ENCODE measurements at regions not wholly inside any gene's neighbourhood (a gene's known extent, or its start where the extent isn't known, plus 50 kb on each side); places are given as distances from the start of the nearest gene placed in this dataset.

GRCh38 chr15:97199393-97200051 is 761.0 kb upstream of the ARRDC4 start:
- no peak for DNase-seq

- DNase-seq = no peak
Measured at GRCh38 chr15:97200161-97200560, 760.3 kb upstream of the ARRDC4 start.

GRCh38 chr15:97210277-97210676 is 750.2 kb upstream of the ARRDC4 start:
- no peak for DNase-seq

GRCh38 chr15:97215629-97216028 is 744.9 kb upstream of the ARRDC4 start:
- no peak for DNase-seq

GRCh38 chr15:97224191-97224641 is 736.3 kb upstream of the ARRDC4 start:
- DNase-seq = no peak

- peak; percentile 54 for DNase-seq
Measured at GRCh38 chr15:97234851-97235610, 725.5 kb upstream of the ARRDC4 start.

GRCh38 chr15:97235611-97235985 is 724.9 kb upstream of the ARRDC4 start:
- DNase-seq = no peak

- no peak for DNase-seq
Measured at GRCh38 chr15:97236140-97236539, 724.4 kb upstream of the ARRDC4 start.

- DNase-seq = no peak
Measured at GRCh38 chr15:97237160-97237559, 723.3 kb upstream of the ARRDC4 start.

- DNase-seq = no peak
Measured at GRCh38 chr15:97248376-97248775, 712.1 kb upstream of the ARRDC4 start.

- DNase-seq = no peak
Measured at GRCh38 chr15:97259943-97260342, 700.6 kb upstream of the ARRDC4 start.

- no peak for DNase-seq
Measured at GRCh38 chr15:97301166-97301565, 659.3 kb upstream of the ARRDC4 start.

- DNase-seq = no peak
Measured at GRCh38 chr15:97316362-97316761, 644.1 kb upstream of the ARRDC4 start.

- no peak for DNase-seq
Measured at GRCh38 chr15:97317163-97317562, 643.3 kb upstream of the ARRDC4 start.

- no peak for DNase-seq
Measured at GRCh38 chr15:97319291-97319690, 641.2 kb upstream of the ARRDC4 start.

- no peak for DNase-seq
Measured at GRCh38 chr15:97346221-97346620, 614.3 kb upstream of the ARRDC4 start.

- DNase-seq = no peak
Measured at GRCh38 chr15:97350813-97351212, 609.7 kb upstream of the ARRDC4 start.

GRCh38 chr15:97383516-97383915 is 577.0 kb upstream of the ARRDC4 start:
- DNase-seq = no peak

GRCh38 chr15:97386940-97387339 is 573.6 kb upstream of the ARRDC4 start:
- DNase-seq = no peak

- no peak for DNase-seq
Measured at GRCh38 chr15:97401195-97401594, 559.3 kb upstream of the ARRDC4 start.

GRCh38 chr15:97401970-97402369 is 558.5 kb upstream of the ARRDC4 start:
- DNase-seq = no peak

- no peak for DNase-seq
Measured at GRCh38 chr15:97406841-97407240, 553.7 kb upstream of the ARRDC4 start.

GRCh38 chr15:97410897-97411575 is 549.5 kb upstream of the ARRDC4 start:
- no peak for DNase-seq

- DNase-seq = no peak
Measured at GRCh38 chr15:97420130-97420529, 540.4 kb upstream of the ARRDC4 start.
